Ishikawa (cell line): ENCODE measurements at regions not wholly inside any gene's neighbourhood (a gene's known extent, or its start where the extent isn't known, plus 50 kb on each side); places are given as distances from the start of the nearest gene placed in this dataset.

ENCODE experiments used
- CEBPB ChIP-seq: IDR thresholded peaks from 2 replicates; pipeline ENCODE4 v1.6.1; 2012
- CREB1 ChIP-seq: IDR thresholded peaks from 2 replicates; pipeline ENCODE4 v1.6.1; 2012; ENCODE audit warnings: low read depth
- EGR1 ChIP-seq: IDR thresholded peaks from 2 replicates; pipeline ENCODE4 v1.6.1; 2012
- EP300 ChIP-seq: IDR thresholded peaks from 2 replicates; pipeline ENCODE4 v1.6.1; 2012; ENCODE audit warnings: borderline replicate concordance
- FOXM1 ChIP-seq: IDR thresholded peaks from 2 replicates; pipeline ENCODE4 v1.6.1; 2012; ENCODE audit warnings: low read depth, borderline replicate concordance
- MAX ChIP-seq: IDR thresholded peaks from 2 replicates; pipeline ENCODE4 v1.6.1; 2012
- NFIC ChIP-seq: IDR thresholded peaks from 2 replicates; pipeline ENCODE4 v1.6.1; 2012
- RAD21 ChIP-seq: IDR thresholded peaks from 2 replicates; pipeline ENCODE4 v1.6.1; 2012; ENCODE audit warnings: low read depth
- REST ChIP-seq: IDR thresholded peaks from 2 replicates; pipeline ENCODE4 v1.6.1; 2012; ENCODE audit warnings: low read depth, mild to moderate bottlenecking
- TAF1 ChIP-seq: IDR thresholded peaks from 2 replicates; pipeline ENCODE4 v1.6.1; 2012; ENCODE audit warnings: low read depth, mild to moderate bottlenecking
- TCF12 ChIP-seq: IDR thresholded peaks from 2 replicates; pipeline ENCODE4 v1.6.1; 2012; ENCODE audit warnings: low read depth
- TEAD4 ChIP-seq: IDR thresholded peaks from 2 replicates; pipeline ENCODE4 v1.6.1; 2012
- USF1 ChIP-seq: IDR thresholded peaks from 2 replicates; pipeline ENCODE4 v1.6.1; 2012
- YY1 ChIP-seq: IDR thresholded peaks from 2 replicates; pipeline ENCODE4 v1.6.1; 2012; ENCODE audit warnings: low read depth
- ZBTB7A ChIP-seq: IDR thresholded peaks from 2 replicates; pipeline ENCODE4 v1.6.1; 2012; ENCODE audit warnings: low read depth

GRCh38 chr5:39755452-39755851 lies 330.7 kb upstream of the DAB2 start:
- TF ChIP-seq EGR1 (no peak), FOXM1 (no peak), EP300 (no peak), MAX (no peak), NFIC (no peak), USF1 (no peak), YY1 (no peak)

- TF ChIP-seq TAF1 (no peak), CEBPB (no peak), USF1 (no peak), MAX (no peak)
These were observed 325.9 kb upstream of the DAB2 start for GRCh38 chr5:39750661-39751060.

- TF ChIP-seq TAF1 (no peak), MAX (no peak), USF1 (no peak), RAD21 (no peak), TCF12 (no peak), EGR1 (no peak), NFIC (no peak), CREB1 (no peak), CEBPB (no peak), REST (no peak), ZBTB7A (no peak), TEAD4 (no peak), FOXM1 (no peak), YY1 (no peak), EP300 (no peak)
These were observed 318.1 kb upstream of the DAB2 start for GRCh38 chr5:39742916-39743315.

GRCh38 chr5:39740404-39740803 lies 315.6 kb upstream of the DAB2 start:
- TF ChIP-seq REST (no peak), ZBTB7A (no peak), MAX (no peak), TAF1 (no peak), CEBPB (no peak), TEAD4 (no peak), YY1 (no peak), RAD21 (no peak), TCF12 (no peak), NFIC (no peak), FOXM1 (no peak), USF1 (no peak), EP300 (no peak), CREB1 (no peak), EGR1 (no peak)

- TF ChIP-seq REST (no peak), EP300 (no peak)
These were observed 307.4 kb upstream of the DAB2 start for GRCh38 chr5:39732166-39732565.
